ENCODE measurements at regions not wholly inside any gene's neighbourhood (a gene's known extent, or its start where the extent isn't known, plus 50 kb on each side); places are given as distances from the start of the nearest gene placed in this dataset.

DNA sequence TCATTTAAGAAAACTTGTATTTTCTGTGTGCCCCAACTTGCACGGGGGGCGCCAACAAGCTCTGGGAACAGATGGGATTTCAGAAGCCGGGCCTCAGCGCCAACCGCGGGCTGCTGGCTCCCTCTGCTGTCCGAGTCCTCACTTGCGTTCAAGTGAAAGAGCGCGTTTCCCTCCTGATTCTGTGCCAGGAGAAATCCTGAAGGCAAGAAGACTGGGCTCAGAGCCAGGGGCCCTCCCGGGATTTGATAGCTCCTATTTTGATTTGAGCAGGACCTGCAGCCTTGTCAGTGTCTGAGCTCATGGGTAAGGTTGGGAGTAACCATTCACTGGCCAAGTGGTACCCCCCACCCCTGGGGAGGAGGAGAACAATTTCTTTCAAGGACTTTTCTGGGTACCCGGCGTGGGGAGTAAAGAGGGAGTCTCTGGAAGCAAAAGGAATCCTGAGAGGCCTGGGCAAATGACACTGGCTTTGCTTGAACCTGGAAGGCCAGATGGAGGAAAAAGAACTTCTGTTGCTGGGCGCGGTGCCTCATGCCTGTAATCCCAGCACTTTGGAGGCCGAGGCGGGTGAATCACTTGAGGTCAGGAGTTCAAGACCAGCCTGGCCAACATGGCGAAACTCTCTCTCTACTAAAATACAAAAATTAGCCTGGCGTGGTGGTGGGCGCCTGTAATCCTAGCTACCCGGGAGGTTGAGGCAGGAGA lies 179.0 kb upstream of the RGS6 start:
- Histone ChIP-seq H3K4me1 (peaks cover 0 to 6% (median 0%) of the 10 kb centered on the region in 4 donors), H3K27ac (no peak overlapping the region), H3K36me3 (no peaks in the 10 kb centered on the region), H3K4me3 (no peak overlapping the region), H3K9me3 (no peaks in the 10 kb centered on the region), H3K27me3 (no peaks in the 10 kb centered on the region)
- DNase-seq (peak; percentile 81 to 84 (median 84)), ATAC-seq (peak; percentile 88 to 98 (median 96))
- intact Hi-C loops (cut with DNase I): loop anchor here (2.0 to 10.0 kb wide), 2 partner anchors 614 to 618 kb away; no protein-coding TSS in a partner anchor
- TF ChIP-seq POLR2A (IDR thresholded peaks at IDR 0.05): no peak
- TF ChIP-seq, protein P1, sequence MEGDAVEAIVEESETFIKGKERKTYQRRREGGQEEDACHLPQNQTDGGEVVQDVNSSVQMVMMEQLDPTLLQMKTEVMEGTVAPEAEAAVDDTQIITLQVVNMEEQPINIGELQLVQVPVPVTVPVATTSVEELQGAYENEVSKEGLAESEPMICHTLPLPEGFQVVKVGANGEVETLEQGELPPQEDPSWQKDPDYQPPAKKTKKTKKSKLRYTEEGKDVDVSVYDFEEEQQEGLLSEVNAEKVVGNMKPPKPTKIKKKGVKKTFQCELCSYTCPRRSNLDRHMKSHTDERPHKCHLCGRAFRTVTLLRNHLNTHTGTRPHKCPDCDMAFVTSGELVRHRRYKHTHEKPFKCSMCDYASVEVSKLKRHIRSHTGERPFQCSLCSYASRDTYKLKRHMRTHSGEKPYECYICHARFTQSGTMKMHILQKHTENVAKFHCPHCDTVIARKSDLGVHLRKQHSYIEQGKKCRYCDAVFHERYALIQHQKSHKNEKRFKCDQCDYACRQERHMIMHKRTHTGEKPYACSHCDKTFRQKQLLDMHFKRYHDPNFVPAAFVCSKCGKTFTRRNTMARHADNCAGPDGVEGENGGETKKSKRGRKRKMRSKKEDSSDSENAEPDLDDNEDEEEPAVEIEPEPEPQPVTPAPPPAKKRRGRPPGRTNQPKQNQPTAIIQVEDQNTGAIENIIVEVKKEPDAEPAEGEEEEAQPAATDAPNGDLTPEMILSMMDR (IDR thresholded peaks at IDR 0.05): peak; percentile 87 to 93 (median 91)
- 43% methylated on average over 17 of the region's 21 CpGs for WGBS (ENCODE audit: insufficient coverage, low coverage, low lambda C conversion rate, missing lambda C conversion rate)

DNA sequence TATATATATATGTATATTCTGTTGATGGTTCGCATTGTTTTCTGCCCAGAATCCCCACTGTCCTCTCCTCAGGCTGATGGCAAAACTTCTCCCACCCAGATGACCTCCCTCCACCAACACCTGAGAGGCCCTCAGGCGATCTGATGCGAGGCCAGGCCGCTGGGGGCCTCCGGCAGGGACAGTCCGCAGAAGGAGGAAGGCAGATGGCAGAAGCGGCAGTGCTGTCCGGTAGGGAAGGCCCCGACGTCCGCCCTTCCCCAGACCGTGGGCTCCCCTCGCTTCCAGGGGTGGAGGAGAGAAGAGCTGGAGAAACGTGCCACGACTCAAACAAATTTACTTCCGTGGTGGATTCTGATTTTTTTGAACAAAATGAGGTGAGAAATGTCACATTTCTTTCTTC lies 178.3 kb upstream of the RGS6 start:
- intact Hi-C loops (cut with DNase I): loop anchor here (2.0 to 10.0 kb wide), 2 partner anchors 615 to 619 kb away; no protein-coding TSS in a partner anchor
- ATAC-seq (no peak), DNase-seq (no peak)
- H3K27ac ChIP-seq: no peak overlapping the region
- H3K4me1 ChIP-seq: peaks cover 0 to 6% (median 0%) of the 10 kb centered on the region in 4 donors
- no peak overlapping the region for H3K4me3 ChIP-seq
- 83% methylated on average over 11 of the region's 16 CpGs for WGBS (ENCODE audit: insufficient coverage, low coverage, low lambda C conversion rate, missing lambda C conversion rate)
- no peaks in the 10 kb centered on the region for H3K36me3 ChIP-seq
- no peaks in the 10 kb centered on the region for H3K9me3 ChIP-seq
- no peak for TF ChIP-seq POLR2A (IDR thresholded peaks at IDR 0.05)
- TF ChIP-seq, protein P1 (IDR thresholded peaks at IDR 0.05): no peak
- H3K27me3 ChIP-seq: no peaks in the 10 kb centered on the region

GRCh38 chr14:71754422-71755095 lies 177.7 kb upstream of the RGS6 start:
- no peaks in the 10 kb centered on the region for H3K36me3 ChIP-seq
- no peak overlapping the region for H3K4me3 ChIP-seq
- TF ChIP-seq, protein P1 (IDR thresholded peaks at IDR 0.05): no peak
- TF ChIP-seq POLR2A (IDR thresholded peaks at IDR 0.05): no peak
- peaks cover 0 to 6% (median 0%) of the 10 kb centered on the region in 4 donors for H3K4me1 ChIP-seq
- 91% methylated on average over 4 of the region's 17 CpGs for WGBS (ENCODE audit: insufficient coverage, low coverage, low lambda C conversion rate, missing lambda C conversion rate)
- H3K27ac ChIP-seq: no peak overlapping the region
- intact Hi-C loops (cut with DNase I): loop anchor here in 1 of 2 donors (10.0 kb wide), 1 partner anchor 620 kb away; no protein-coding TSS in a partner anchor
- DNase-seq (no peak), ATAC-seq (no peak)
- no peaks in the 10 kb centered on the region for H3K27me3 ChIP-seq
- H3K9me3 ChIP-seq: no peaks in the 10 kb centered on the region

DNA sequence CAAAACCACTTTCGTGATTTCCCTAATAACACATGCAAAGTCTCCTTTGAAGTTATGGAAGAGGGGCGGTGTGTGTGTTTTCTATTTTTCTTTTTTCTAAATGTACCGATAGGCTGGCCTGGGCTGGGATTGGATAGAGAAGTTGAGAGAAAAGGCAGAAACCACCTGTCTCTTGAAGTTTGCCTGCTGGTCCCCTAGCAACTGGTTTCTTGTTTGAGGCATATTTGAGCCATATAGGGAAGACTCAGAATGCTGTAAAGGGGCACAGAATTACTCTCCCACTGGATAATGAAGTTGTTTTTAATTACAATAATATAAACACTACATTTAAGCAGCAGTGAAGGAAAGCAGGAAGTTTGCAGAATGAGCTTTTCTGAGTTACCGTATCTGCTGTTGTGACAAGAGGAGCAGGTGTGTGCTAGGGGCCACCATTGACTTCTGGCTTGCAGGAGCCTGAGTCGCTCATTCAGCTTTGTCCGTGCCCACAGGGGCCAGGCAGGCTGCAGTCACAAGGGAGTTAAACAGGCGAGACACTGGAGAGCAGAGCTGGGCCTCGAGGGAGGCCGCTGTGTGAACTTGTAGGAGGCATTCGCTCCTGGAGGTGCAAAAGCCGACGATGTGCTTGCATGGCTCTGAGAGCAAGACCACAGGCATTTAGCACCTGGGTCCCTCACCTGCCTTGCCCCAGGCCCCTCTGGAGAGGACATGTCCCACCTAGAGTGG lies 173.8 kb upstream of the RGS6 start:
- DNase-seq: no peak
- Histone ChIP-seq H3K36me3 (no peaks in the 10 kb centered on the region), H3K4me3 (no peak overlapping the region), H3K9me3 (no peaks in the 10 kb centered on the region), H3K27ac (no peak overlapping the region), H3K4me1 (no peaks in the 10 kb centered on the region), H3K27me3 (no peaks in the 10 kb centered on the region)
- no peak for ATAC-seq
- intact Hi-C loops (cut with DNase I): loop anchor here in 1 of 2 donors (10.0 kb wide), 1 partner anchor 624 kb away; no protein-coding TSS in a partner anchor
- TF ChIP-seq, protein P1 (IDR thresholded peaks at IDR 0.05): no peak
- no peak for TF ChIP-seq POLR2A (IDR thresholded peaks at IDR 0.05)
- 82% methylated on average over 3 of the region's 12 CpGs for WGBS (ENCODE audit: insufficient coverage, low coverage, low lambda C conversion rate, missing lambda C conversion rate)

All from right lobe of liver (tissue), 6 donors.